Right atrium auricular region (tissue), 2 donors: ENCODE measurements at regions not wholly inside any gene's neighbourhood (a gene's known extent, or its start where the extent isn't known, plus 50 kb on each side); places are given as distances from the start of the nearest gene placed in this dataset.

Experiments used
- DNase-seq: peaks from one replicate; pipeline ENCODE4 v3.0.0-alpha.2; 2019; ENCODE audit warnings: low spot score
- H3K27ac ChIP-seq, 2 donors: fragments of 200-600 bp; sonication (generic); 1 replicate in 1 of 2; 2 replicates in 1 of 2; pipeline ENCODE4 v1.5.1; 2016 to 2019
- H3K27me3 ChIP-seq, 2 donors: fragments of 200-600 bp; sonication (generic); one replicate each; pipeline versions ENCODE4 v1.5.1 to v1.6.0; 2017 to 2019
- H3K36me3 ChIP-seq: fragments of 200-600 bp; sonication (generic); one replicate; pipeline ENCODE4 v1.5.1; 2016
- H3K4me1 ChIP-seq, 2 donors: fragments of 200-600 bp; sonication (generic); one replicate each; pipeline versions ENCODE4 v1.5.1 to v1.6.0; 2017 to 2019
- H3K4me3 ChIP-seq, 2 donors: fragments of 200-600 bp; sonication (generic); 1 replicate in 1 of 2; 2 replicates in 1 of 2; pipeline ENCODE4 v1.5.1; 2017 to 2019; ENCODE audit warnings: mild to moderate bottlenecking in 1 of 2, moderate library complexity in 1 of 2
- H3K9me3 ChIP-seq, 2 donors: fragments of 200-600 bp; sonication (generic); one replicate each; pipeline ENCODE4 v1.5.1; 2019
- TF ChIP-seq, protein P1 (sequence below), 2 donors: fragments of 200-600 bp; sonication (generic); IDR thresholded peaks; one replicate each; pipeline ENCODE4 v1.5.1; 2019; ENCODE audit warnings: antibody characterized with exemption in 2 of 2

DNA sequence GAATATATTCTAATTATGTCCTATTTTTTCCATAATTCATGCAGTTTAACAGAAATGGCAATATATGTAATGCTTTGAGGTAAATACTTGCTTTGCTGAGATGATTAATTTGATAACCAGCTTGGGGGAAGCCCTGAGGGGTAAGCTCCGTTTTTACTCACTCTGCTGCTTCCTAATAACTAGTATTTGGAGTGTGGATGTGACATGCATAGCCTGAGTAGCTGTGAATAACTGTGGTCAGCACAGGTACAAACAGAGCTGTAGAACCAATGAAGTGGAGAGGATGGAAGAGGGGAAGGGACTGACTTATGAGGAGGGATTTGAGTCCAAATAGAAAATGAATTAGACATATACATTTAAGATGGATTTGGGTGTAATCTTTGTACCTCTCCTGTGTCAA, 1495.5 kb upstream of the DDX18 start:
- Histone ChIP-seq H3K36me3 (no peaks in the 10 kb centered on the region), H3K27ac (no peak overlapping the region), H3K4me3 (no peak overlapping the region), H3K9me3 (no peaks in the 10 kb centered on the region), H3K27me3 (no peaks in the 10 kb centered on the region), H3K4me1 (no peaks in the 10 kb centered on the region)
- TF ChIP-seq, protein P1, sequence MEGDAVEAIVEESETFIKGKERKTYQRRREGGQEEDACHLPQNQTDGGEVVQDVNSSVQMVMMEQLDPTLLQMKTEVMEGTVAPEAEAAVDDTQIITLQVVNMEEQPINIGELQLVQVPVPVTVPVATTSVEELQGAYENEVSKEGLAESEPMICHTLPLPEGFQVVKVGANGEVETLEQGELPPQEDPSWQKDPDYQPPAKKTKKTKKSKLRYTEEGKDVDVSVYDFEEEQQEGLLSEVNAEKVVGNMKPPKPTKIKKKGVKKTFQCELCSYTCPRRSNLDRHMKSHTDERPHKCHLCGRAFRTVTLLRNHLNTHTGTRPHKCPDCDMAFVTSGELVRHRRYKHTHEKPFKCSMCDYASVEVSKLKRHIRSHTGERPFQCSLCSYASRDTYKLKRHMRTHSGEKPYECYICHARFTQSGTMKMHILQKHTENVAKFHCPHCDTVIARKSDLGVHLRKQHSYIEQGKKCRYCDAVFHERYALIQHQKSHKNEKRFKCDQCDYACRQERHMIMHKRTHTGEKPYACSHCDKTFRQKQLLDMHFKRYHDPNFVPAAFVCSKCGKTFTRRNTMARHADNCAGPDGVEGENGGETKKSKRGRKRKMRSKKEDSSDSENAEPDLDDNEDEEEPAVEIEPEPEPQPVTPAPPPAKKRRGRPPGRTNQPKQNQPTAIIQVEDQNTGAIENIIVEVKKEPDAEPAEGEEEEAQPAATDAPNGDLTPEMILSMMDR (IDR thresholded peaks at IDR 0.05): no peak
- DNase-seq: no peak

- H3K27ac ChIP-seq: no peak overlapping the region
- no peak for DNase-seq
- no peaks in the 10 kb centered on the region for H3K4me1 ChIP-seq
- H3K4me3 ChIP-seq: no peak overlapping the region
- TF ChIP-seq, protein P1 (IDR thresholded peaks at IDR 0.05): no peak
- H3K9me3 ChIP-seq: no peaks in the 10 kb centered on the region
- no peaks in the 10 kb centered on the region for H3K36me3 ChIP-seq
- H3K27me3 ChIP-seq: no peaks in the 10 kb centered on the region
These were observed 1494.6 kb upstream of the DDX18 start for GRCh38 chr2:116319935-116320334.

- Histone ChIP-seq H3K4me3 (no peak overlapping the region), H3K9me3 (no peaks in the 10 kb centered on the region), H3K27me3 (no peaks in the 10 kb centered on the region), H3K4me1 (no peaks in the 10 kb centered on the region), H3K36me3 (no peaks in the 10 kb centered on the region), H3K27ac (no peak overlapping the region)
- DNase-seq: no peak
- TF ChIP-seq, protein P1 (IDR thresholded peaks at IDR 0.05): no peak
These were observed 1485.2 kb upstream of the DDX18 start for GRCh38 chr2:116329280-116329679.

GRCh38 chr2:116340690-116341089, 1473.8 kb upstream of the DDX18 start:
- Histone ChIP-seq H3K4me3 (no peak overlapping the region), H3K27me3 (no peaks in the 10 kb centered on the region), H3K27ac (no peak overlapping the region), H3K9me3 (no peaks in the 10 kb centered on the region), H3K36me3 (no peaks in the 10 kb centered on the region), H3K4me1 (no peaks in the 10 kb centered on the region)
- TF ChIP-seq, protein P1 (IDR thresholded peaks at IDR 0.05): no peak
- no peak for DNase-seq

DNA sequence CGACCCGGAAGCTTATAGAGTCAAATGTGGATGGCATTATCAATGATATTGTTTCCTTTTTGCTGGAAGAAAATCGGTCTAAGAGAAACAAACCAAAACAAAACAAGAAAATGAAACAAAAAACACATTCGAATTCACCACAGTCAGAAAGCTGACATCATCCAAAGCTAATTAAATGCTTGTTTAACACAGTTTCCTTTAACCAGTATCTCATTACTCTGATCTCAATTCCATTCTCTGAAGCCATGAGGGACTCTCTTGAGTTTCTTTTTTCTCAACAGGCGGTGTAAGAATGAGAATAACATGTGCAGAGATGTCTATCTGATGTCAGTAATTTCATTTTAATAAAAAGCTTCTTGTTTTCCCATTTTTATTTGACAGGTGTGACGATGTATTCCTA, 1448.3 kb upstream of the DDX18 start:
- TF ChIP-seq, protein P1 (IDR thresholded peaks at IDR 0.05): no peak

GRCh38 chr2:116378786-116379185, 1435.7 kb upstream of the DDX18 start:
- H3K4me1 ChIP-seq: no peaks in the 10 kb centered on the region
- TF ChIP-seq, protein P1 (IDR thresholded peaks at IDR 0.05): no peak
- no peak overlapping the region for H3K27ac ChIP-seq
- DNase-seq: no peak
- no peak overlapping the region for H3K4me3 ChIP-seq
- H3K36me3 ChIP-seq: no peaks in the 10 kb centered on the region
- no peaks in the 10 kb centered on the region for H3K27me3 ChIP-seq
- H3K9me3 ChIP-seq: peaks cover 0 to 3% of the 10 kb centered on the region in 2 donors

More for the DNA sequence above, 1448.3 kb upstream of the DDX18 start:
- DNase-seq: no peak
- H3K4me3 ChIP-seq: no peak overlapping the region
- no peaks in the 10 kb centered on the region for H3K27me3 ChIP-seq
- no peaks in the 10 kb centered on the region for H3K36me3 ChIP-seq
- no peak overlapping the region for H3K27ac ChIP-seq
- no peaks in the 10 kb centered on the region for H3K4me1 ChIP-seq
- H3K9me3 ChIP-seq: no peaks in the 10 kb centered on the region
